Vagina (tissue), 2 donors: ENCODE measurements at regions not wholly inside any gene's neighbourhood (a gene's known extent, or its start where the extent isn't known, plus 50 kb on each side); places are given as distances from the start of the nearest gene placed in this dataset.

Source experiments
- POLR2A ChIP-seq, 2 donors: fragments of 450-650 bp; IDR thresholded peaks; one replicate each; pipeline ENCODE4 v1.6.1; 2017; ENCODE audit warnings: antibody characterized with exemption in 2 of 2, mild to moderate bottlenecking in 2 of 2, moderate library complexity in 2 of 2
- TF ChIP-seq, protein P1 (sequence below), 3 experiments: fragments of 450-650 bp in 2 of 3; fragments of 200-600 bp in 1 of 3; sonication (generic) in 1 of 3; IDR thresholded peaks; one replicate each; pipeline ENCODE4 v1.5.1; 2017 to 2019; ENCODE audit warnings: antibody characterized with exemption in 3 of 3, mild to moderate bottlenecking in 2 of 3, moderate library complexity in 2 of 3

DNA sequence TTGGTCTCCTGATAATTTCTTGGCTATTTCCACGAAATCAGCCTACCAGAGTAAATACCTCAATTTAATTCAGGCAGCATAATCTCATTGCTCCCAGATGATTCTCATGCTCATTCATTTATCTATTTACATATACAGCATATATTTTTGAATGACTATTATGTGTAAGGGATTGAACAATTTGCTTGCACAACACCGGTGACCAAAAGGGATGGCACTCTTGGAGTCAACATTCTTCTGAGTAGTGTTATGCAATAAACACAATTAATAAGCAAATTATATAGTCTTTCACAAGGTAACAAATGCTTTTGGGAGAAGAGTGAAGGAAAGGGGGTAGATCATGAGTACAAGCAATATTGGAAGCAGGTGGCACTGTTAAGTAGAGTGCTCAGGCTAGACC lies 1015.3 kb downstream of the ARAP2 start:
- TF ChIP-seq, protein P1, sequence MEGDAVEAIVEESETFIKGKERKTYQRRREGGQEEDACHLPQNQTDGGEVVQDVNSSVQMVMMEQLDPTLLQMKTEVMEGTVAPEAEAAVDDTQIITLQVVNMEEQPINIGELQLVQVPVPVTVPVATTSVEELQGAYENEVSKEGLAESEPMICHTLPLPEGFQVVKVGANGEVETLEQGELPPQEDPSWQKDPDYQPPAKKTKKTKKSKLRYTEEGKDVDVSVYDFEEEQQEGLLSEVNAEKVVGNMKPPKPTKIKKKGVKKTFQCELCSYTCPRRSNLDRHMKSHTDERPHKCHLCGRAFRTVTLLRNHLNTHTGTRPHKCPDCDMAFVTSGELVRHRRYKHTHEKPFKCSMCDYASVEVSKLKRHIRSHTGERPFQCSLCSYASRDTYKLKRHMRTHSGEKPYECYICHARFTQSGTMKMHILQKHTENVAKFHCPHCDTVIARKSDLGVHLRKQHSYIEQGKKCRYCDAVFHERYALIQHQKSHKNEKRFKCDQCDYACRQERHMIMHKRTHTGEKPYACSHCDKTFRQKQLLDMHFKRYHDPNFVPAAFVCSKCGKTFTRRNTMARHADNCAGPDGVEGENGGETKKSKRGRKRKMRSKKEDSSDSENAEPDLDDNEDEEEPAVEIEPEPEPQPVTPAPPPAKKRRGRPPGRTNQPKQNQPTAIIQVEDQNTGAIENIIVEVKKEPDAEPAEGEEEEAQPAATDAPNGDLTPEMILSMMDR (IDR thresholded peaks at IDR 0.05): no peak
- no peak for TF ChIP-seq POLR2A (IDR thresholded peaks at IDR 0.05)
